HepG2 (cell line): ENCODE measurements at regions not wholly inside any gene's neighbourhood (a gene's known extent, or its start where the extent isn't known, plus 50 kb on each side); places are given as distances from the start of the nearest gene placed in this dataset.

Experiments used
- ATF7-NPFF ChIP-seq: sonication (generic); formaldehyde crosslinking; IDR thresholded peaks from 2 replicates; pipeline ENCODE4 v1.8.1; 2023; ENCODE audit warnings: mild to moderate bottlenecking, low read depth, missing genetic modification reagents, moderate library complexity
- CC2D1A ChIP-seq: sonication (generic); formaldehyde crosslinking; IDR thresholded peaks from 2 replicates; pipeline ENCODE4 v1.8.1; 2023; ENCODE audit warnings: mild to moderate bottlenecking, missing genetic modification reagents
- CREB1 ChIP-seq, 2 experiments: fragments of 450-650 bp in 1 of 2; IDR thresholded peaks; 2 replicates each; pipeline ENCODE4 v1.6.1; 2016 to 2017; ENCODE audit warnings: control low read depth in 1 of 2, mild to moderate bottlenecking in 1 of 2, missing compliant biosample characterization in 1 of 2, missing genetic modification characterization in 1 of 2
- FOXK1 ChIP-seq: sonication (generic); formaldehyde crosslinking; IDR thresholded peaks from 2 replicates; pipeline ENCODE4 v1.4.0; 2020; ENCODE audit warnings: low read depth, missing genetic modification reagents, borderline replicate concordance
- GRHL1 ChIP-seq: sonication (generic); formaldehyde crosslinking; conservative IDR thresholded peaks from 2 replicates; pipeline ENCODE4 v1.8.0; 2022; ENCODE audit warnings: missing genetic modification reagents
- HOXA9 ChIP-seq: sonication (generic); formaldehyde crosslinking; IDR thresholded peaks from 2 replicates; pipeline ENCODE4 v1.8.1; 2022; ENCODE audit warnings: missing genetic modification reagents, mild to moderate bottlenecking, moderate library complexity, borderline replicate concordance
- IKZF4 ChIP-seq: sonication (generic); formaldehyde crosslinking; IDR thresholded peaks from 2 replicates; pipeline ENCODE4 v1.5.1; 2020; ENCODE audit warnings: borderline replicate concordance, mild to moderate bottlenecking, low read depth, missing genetic modification reagents; ENCODE audit errors: not compliant biosample characterization
- KDM5A ChIP-seq: fragments of 200-600 bp; sonication (generic); IDR thresholded peaks from 2 replicates; pipeline ENCODE4 v1.7.0; 2018; ENCODE audit warnings: antibody characterized with exemption, mild to moderate bottlenecking, low read length, borderline replicate concordance
- MATR3 ChIP-seq: sonication (generic); formaldehyde crosslinking; IDR thresholded peaks from 2 replicates; pipeline ENCODE4 v1.4.0; 2020; ENCODE audit warnings: missing genetic modification reagents
- MEIS2 ChIP-seq: sonication (generic); formaldehyde crosslinking; IDR thresholded peaks from 2 replicates; pipeline ENCODE4 v1.9.0; 2021; ENCODE audit warnings: mild to moderate bottlenecking, missing genetic modification reagents
- MTA3 ChIP-seq: sonication (generic); formaldehyde crosslinking; IDR thresholded peaks from 2 replicates; pipeline ENCODE4 v1.4.0; 2020; ENCODE audit warnings: missing genetic modification reagents
- NR2F1 ChIP-seq, 2 experiments: fragments of 450-650 bp in 1 of 2; formaldehyde crosslinking in 1 of 2; IDR thresholded peaks; 2 replicates each; pipeline versions ENCODE4 v1.5.0 to v1.6.1; 2016 to 2020; ENCODE audit warnings: mild to moderate bottlenecking in 1 of 2, missing compliant biosample characterization in 1 of 2, missing genetic modification reagents in 1 of 2, moderate library complexity in 1 of 2
- SYNCRIP ChIP-seq: fragments of 200-400 bp; formaldehyde crosslinking; IDR thresholded peaks from 2 replicates; pipeline ENCODE4 v1.6.1; 2018; ENCODE audit warnings: mild to moderate bottlenecking, low read depth, low read length; ENCODE audit not compliant: insufficient read depth
- TFAP4 ChIP-seq: sonication (generic); IDR thresholded peaks from 2 replicates; pipeline ENCODE4 v1.6.1; 2016; ENCODE audit warnings: low read depth, borderline replicate concordance
- TIGD3 ChIP-seq: sonication (generic); formaldehyde crosslinking; IDR thresholded peaks from 2 replicates; pipeline ENCODE4 v1.5.1; 2020; ENCODE audit warnings: mild to moderate bottlenecking, missing genetic modification reagents, borderline replicate concordance
- UBTF ChIP-seq: sonication (generic); formaldehyde crosslinking; IDR thresholded peaks from 2 replicates; pipeline ENCODE4 v1.4.0; 2020; ENCODE audit warnings: mild to moderate bottlenecking, missing genetic modification reagents
- ZBTB34 ChIP-seq: sonication (generic); formaldehyde crosslinking; IDR thresholded peaks from 2 replicates; pipeline ENCODE4 v1.8.0; 2022; ENCODE audit warnings: mild to moderate bottlenecking, missing genetic modification reagents
- ZNF335 ChIP-seq: sonication (generic); formaldehyde crosslinking; IDR thresholded peaks from 2 replicates; pipeline ENCODE4 v1.4.0; 2020; ENCODE audit warnings: missing genetic modification reagents
- ZNF350 ChIP-seq: sonication (generic); formaldehyde crosslinking; IDR thresholded peaks from 2 replicates; pipeline ENCODE4 v1.4.0; 2020; ENCODE audit warnings: mild to moderate bottlenecking, low read depth, missing genetic modification reagents, borderline replicate concordance
- ZNF770 ChIP-seq: sonication (generic); formaldehyde crosslinking; IDR thresholded peaks from 2 replicates; pipeline ENCODE4 v1.5.0; 2020; ENCODE audit warnings: mild to moderate bottlenecking, missing genetic modification reagents

- TF ChIP-seq TFAP4 (no peak), ZBTB34 (no peak), UBTF (CRISPR knock-in tag) (no peak), IKZF4 (CRISPR knock-in tag) (no peak), NR2F1 (CRISPR knock-in tag; IDR thresholded peaks at IDR 0.05) (no peak), GRHL1 (CRISPR knock-in tag) (no peak), ATF7-NPFF (CRISPR knock-in tag) (no peak), CC2D1A (CRISPR knock-in tag) (no peak), ZNF770 (no peak), MEIS2 (CRISPR knock-in tag) (no peak), TIGD3 (CRISPR knock-in tag) (no peak), FOXK1 (CRISPR knock-in tag) (no peak), CREB1 (IDR thresholded peaks at IDR 0.05) (no peak), CREB1 (CRISPR knock-in tag; IDR thresholded peaks at IDR 0.05) (no peak), MATR3 (no peak), MTA3 (CRISPR knock-in tag) (no peak), ZNF350 (CRISPR knock-in tag) (0 out of 2 replicates have a peak, but pooled peaks have one; percentile 37), KDM5A (no peak), SYNCRIP (no peak), HOXA9 (CRISPR knock-in tag) (no peak), ZNF335 (no peak)
Observed at GRCh38 chr2:8581234-8581561, 100.7 kb upstream of the ID2 start (continued).
